ENCODE measurements at regions not wholly inside any gene's neighbourhood (a gene's known extent, or its start where the extent isn't known, plus 50 kb on each side); places are given as distances from the start of the nearest gene placed in this dataset.

GRCh38 chrX:5305452-5305851, 923.2 kb downstream of the NLGN4X start:
- TF ChIP-seq TOX (CRISPR knock-in tag; IDR thresholded peaks at IDR 0.05; ENCODE audit: borderline replicate concordance), result no peak
- TF ChIP-seq ZFP30 (CRISPR knock-in tag; IDR thresholded peaks at IDR 0.05), result no peak
